IPS DF 19.7 (cell line): ENCODE measurements at regions not wholly inside any gene's neighbourhood (a gene's known extent, or its start where the extent isn't known, plus 50 kb on each side); places are given as distances from the start of the nearest gene placed in this dataset.
A peak's percentile ranks its signal among the peaks of the same experiment; 100 is the strongest.

ENCODE experiments used
- DNase-seq: peaks from one replicate; pipeline ENCODE4 v3.0.0-alpha.2; 2013; ENCODE audit warnings: low read depth, low spot score

DNA sequence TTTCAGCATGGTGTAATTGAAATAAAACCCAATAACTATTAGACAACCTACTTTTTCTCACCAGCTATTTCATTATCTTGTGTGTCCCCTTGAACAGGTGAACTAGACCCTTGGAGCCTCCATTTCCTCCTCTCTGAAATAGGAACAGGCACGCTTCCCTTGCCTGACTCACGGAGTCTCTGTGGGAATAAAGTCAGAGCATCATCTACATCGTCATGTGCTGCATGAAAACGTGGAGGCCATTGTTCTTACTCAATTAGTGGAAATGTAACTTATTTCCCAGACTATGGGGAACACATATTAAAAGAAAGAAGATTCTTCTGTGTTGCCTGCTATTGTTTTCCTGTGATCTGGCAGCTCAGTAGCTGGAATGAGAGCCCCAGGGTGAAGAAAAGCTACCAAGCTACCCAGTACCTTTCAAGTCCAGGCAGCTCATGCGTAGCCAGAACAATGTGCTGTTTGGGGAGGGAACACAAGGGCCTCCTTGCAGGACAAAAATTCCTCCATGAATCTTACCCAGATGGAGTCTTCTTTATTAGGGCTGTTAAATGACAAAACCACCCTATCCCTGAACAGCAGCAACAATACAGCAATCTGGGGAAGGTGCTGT is 59.8 kb downstream of the SOX11 start:
- DNase-seq: no peak

GRCh38 chr2:5756272-5756671 is 64.1 kb downstream of the SOX11 start:
- DNase-seq: no peak

DNA sequence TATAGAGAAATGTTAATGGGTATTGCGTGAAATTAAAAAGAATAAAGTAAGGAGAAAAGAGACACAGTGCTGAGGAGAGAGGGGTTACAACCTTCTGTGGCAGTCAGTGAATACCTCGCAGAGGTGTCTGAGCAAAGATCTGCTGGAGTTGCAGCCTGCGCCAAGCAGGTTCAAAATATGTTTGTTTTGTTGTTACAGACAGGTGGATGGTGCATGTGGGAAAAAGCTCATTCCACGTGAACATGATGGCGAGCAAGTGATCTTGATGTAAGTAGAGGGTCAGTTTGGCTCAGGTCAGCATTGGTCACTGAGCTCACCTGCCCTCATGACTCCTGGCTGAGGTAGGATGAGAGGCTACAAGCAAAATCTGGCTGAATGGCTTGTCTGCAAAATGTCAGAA is 66.2 kb downstream of the SOX11 start:
- no peak for DNase-seq

- DNase-seq: no peak
These were observed 67.8 kb downstream of the SOX11 start for GRCh38 chr2:5759949-5760348.

DNA sequence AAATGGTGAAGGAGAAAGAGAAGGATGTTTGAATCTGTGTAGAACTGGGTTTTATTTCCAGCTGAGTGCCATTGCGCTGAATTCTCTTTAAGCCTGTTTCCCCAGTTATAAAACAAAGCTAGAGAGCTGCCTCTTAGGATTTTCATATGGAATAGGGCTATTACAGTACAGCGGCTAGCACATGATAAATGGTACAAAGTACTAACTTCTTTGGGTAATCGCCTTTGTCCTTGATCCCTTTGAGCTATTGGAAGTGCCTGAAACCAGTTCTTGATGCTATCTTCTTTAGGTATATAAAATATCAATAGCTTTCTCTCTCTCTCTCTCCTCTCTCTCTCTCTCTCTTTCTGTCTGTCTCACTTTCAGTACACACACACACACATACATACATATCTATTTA is 71.3 kb downstream of the SOX11 start:
- DNase-seq: no peak

- DNase-seq: no peak
These were observed 71.9 kb downstream of the SOX11 start for GRCh38 chr2:5764041-5764440.

GRCh38 chr2:5766056-5766455 is 73.9 kb downstream of the SOX11 start:
- DNase-seq: no peak

DNA sequence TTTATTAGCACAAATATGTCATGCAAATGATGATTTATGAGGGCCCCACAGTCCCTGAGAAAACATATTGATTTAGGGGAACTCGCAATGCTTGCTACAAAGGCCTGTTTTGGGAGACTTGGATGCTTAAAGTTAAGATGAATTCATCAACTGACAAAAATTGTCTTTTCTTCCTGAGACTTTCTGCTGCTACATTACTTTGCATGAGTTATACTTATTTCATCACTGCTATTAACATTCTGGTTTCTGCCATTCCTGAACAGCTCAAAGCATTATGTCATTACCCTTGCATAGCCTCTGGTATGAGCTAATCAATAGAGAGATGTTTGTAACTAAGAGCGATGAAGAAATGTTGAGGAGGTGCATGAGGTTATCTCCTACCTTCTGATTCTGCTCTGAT is 74.4 kb downstream of the SOX11 start:
- no peak for DNase-seq

GRCh38 chr2:5777131-5777535 is 84.9 kb downstream of the SOX11 start:
- DNase-seq: no peak

- no peak for DNase-seq
These were observed 89.5 kb downstream of the SOX11 start for GRCh38 chr2:5781679-5782078.

DNA sequence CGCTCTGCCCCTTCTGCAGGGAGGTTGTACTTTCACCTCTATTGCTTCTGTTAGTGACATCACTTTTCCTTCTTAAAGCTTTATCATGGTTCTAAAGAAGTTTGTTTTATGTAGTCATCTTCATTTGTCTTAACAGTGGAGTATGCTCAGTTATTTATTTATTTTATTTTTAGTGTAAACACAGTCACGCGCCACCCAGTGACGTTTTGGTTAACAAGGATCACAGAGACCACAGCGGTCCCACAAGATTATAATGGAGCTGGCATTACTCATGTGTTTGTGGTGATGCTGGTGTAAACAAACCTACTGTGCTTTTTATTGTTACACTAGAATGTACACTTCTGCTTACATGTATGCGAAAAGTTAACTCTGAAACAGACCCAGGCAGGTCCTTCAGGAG is 89.9 kb downstream of the SOX11 start:
- no peak for DNase-seq

DNA sequence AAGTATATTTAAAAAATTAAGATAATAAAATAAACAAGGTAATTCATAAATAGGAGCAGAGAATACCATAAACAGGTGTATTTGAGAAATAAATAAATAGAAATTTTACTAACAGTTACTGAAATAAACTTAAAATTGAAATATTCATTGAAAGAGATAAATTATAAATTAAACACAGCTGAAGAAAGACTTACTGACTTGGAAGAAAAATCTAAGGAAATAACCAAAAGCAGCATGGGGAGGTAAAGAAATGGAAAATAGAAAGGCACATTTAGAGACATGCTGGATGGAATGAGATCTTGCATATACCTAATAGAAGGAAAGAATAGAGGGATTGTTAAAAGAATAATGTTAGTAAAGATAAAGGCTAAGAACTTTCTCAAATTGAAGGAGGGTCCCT is 96.3 kb downstream of the SOX11 start:
- no peak for DNase-seq

GRCh38 chr2:5791371-5791770 is 99.2 kb downstream of the SOX11 start:
- no peak for DNase-seq

- no peak for DNase-seq
These were observed 101.8 kb downstream of the SOX11 start for GRCh38 chr2:5794012-5794411.

GRCh38 chr2:5798084-5798483 is 105.9 kb downstream of the SOX11 start:
- no peak for DNase-seq

DNA sequence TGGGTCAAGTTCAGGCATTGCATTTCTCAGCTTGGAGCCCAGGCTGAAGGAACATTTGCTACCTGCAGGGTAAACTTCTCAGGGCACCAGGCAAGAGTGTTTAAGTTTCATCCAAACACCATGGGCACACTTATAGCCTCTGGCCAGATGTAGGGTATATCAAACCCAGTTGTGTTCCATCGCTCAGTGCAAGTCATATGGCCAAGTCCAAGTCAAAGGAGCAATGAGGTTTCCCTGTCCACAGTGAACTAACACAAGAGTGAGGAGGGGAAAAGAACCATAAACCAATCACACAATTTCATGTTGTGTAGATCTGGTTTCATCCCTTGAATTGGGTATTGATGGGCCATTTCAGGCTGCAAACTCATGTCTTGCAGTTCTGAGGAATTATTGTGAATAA is 107.2 kb downstream of the SOX11 start:
- DNase-seq: no peak

DNA sequence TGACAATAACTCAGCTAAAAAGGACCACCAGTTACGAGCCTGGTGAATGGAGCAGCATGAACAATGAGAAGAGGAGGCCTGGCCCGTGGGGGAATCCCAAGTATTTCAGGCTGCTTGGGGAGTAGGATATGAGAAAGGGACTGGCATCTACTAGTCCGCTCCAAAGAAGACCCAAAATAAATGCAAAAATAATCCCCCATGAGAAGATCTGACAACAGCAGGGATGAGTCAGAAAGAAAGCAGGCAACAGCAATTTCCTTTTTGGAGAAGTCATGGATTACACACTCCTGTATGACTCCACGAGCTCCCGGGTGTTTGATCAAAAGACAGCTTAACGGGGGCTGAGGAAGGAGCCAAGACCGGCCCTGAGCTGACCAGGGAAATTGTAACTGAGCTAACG is 111.4 kb downstream of the SOX11 start:
- DNase-seq: peak; percentile 15

GRCh38 chr2:5818961-5819600 is 126.9 kb downstream of the SOX11 start:
- no peak for DNase-seq

DNA sequence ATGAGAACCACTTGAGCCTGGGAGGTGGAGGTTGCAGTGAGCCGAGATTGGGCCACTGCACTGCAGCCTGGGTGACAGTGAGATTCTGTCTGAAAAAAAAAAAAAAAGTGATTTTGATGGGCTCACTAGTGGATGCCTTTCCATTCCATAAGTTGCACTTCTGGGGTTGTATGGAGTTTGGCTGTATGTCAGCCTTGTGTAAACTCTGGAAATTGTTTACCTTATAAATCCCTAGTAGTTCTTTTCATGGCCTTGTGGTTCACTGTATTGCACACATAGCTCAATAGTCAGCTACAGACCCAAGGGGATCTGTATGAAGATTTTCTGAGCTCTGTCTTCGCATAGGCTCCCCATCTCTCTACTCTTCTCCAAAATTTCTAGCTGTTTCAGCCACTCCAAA is 131.9 kb downstream of the SOX11 start:
- no peak for DNase-seq

DNA sequence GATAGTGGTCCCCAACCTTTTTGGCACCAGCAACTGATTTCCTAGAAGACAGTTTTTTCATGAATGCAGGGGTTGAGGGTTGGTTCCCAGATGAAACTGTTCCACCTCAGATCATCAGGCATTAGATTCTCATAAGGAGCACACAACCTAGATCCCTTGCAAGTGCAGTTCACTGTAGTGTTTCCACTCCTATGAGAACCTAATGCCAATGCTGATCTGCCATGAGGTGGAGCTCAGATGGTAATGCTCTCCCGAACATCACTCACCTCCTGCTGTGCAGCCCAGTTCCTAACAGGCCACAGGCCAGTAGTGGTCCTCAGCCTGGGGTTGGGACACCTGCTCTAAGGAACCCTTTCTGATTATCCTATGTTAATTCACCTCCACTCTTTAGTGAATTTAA is 133.5 kb downstream of the SOX11 start:
- no peak for DNase-seq

- no peak for DNase-seq
These were observed 134.9 kb downstream of the SOX11 start for GRCh38 chr2:5826979-5827655.

GRCh38 chr2:5834501-5834900 is 142.3 kb downstream of the SOX11 start:
- no peak for DNase-seq

- DNase-seq: no peak
These were observed 147.4 kb downstream of the SOX11 start for GRCh38 chr2:5839550-5839949.
